Stomach (tissue), 4 donors: ENCODE measurements at regions not wholly inside any gene's neighbourhood (a gene's known extent, or its start where the extent isn't known, plus 50 kb on each side); places are given as distances from the start of the nearest gene placed in this dataset.

Experiments used
- POLR2A ChIP-seq, 4 donors: fragments of 450-650 bp; IDR thresholded peaks; one replicate each; pipeline ENCODE4 v1.6.1; 2016; ENCODE audit warnings: antibody characterized with exemption in 4 of 4, control low read depth in 2 of 4, mild to moderate bottlenecking in 1 of 4, moderate library complexity in 1 of 4
- POLR2AphosphoS5 ChIP-seq, 3 donors: sonication (generic); formaldehyde crosslinking; IDR thresholded peaks; one replicate each; pipeline ENCODE4 v1.6.1; 2016; ENCODE audit warnings: antibody characterized with exemption in 3 of 3
- TF ChIP-seq, protein P1 (sequence below), 7 experiments: fragments of 450-650 bp in 4 of 7; fragments of 200-600 bp in 3 of 7; sonication (generic) in 3 of 7; IDR thresholded peaks; one replicate each; pipeline ENCODE4 v1.5.1; 2016 to 2019; ENCODE audit warnings: antibody characterized with exemption in 7 of 7, control low read depth in 2 of 7, mild to moderate bottlenecking in 1 of 7

DNA sequence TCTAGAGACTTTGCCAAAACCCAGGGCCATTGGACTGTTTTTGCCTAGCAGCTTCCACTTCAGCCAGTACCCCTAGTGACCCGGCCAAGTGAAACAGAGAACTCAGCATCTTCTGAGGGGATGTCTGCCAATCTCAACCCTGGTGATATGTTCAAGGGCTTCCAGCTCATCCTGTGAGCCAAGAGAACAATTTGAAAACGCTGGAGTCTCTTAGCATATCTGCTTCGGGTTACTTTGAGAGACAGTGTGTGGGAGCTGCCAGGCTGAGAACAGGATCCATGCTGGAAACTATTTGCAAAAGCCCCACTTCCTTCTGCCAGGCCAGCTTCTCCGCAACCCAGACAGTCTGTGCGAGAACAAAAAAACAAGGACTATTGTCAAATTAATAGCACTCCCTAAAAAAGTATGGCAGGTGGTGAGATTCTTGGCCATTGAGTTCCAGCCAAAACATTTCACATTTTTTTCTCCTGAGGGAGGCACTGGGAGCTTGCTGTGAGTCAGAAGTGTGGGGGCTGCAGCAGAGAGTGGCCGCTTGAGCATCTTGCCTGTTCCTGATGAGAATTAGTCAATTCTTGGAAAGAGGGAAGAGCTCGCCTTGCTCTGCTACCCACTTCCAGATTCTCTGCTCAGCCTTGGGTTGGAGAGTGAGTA lies 395.6 kb upstream of the TRIB2 start:
- TF ChIP-seq, protein P1, sequence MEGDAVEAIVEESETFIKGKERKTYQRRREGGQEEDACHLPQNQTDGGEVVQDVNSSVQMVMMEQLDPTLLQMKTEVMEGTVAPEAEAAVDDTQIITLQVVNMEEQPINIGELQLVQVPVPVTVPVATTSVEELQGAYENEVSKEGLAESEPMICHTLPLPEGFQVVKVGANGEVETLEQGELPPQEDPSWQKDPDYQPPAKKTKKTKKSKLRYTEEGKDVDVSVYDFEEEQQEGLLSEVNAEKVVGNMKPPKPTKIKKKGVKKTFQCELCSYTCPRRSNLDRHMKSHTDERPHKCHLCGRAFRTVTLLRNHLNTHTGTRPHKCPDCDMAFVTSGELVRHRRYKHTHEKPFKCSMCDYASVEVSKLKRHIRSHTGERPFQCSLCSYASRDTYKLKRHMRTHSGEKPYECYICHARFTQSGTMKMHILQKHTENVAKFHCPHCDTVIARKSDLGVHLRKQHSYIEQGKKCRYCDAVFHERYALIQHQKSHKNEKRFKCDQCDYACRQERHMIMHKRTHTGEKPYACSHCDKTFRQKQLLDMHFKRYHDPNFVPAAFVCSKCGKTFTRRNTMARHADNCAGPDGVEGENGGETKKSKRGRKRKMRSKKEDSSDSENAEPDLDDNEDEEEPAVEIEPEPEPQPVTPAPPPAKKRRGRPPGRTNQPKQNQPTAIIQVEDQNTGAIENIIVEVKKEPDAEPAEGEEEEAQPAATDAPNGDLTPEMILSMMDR (IDR thresholded peaks at IDR 0.05): no peak
- TF ChIP-seq POLR2A (IDR thresholded peaks at IDR 0.05) (no peak), POLR2AphosphoS5 (IDR thresholded peaks at IDR 0.05) (peak in 1 of 3 donors; percentile 17)
